ENCODE measurements at regions not wholly inside any gene's neighbourhood (a gene's known extent, or its start where the extent isn't known, plus 50 kb on each side); places are given as distances from the start of the nearest gene placed in this dataset.

DNA sequence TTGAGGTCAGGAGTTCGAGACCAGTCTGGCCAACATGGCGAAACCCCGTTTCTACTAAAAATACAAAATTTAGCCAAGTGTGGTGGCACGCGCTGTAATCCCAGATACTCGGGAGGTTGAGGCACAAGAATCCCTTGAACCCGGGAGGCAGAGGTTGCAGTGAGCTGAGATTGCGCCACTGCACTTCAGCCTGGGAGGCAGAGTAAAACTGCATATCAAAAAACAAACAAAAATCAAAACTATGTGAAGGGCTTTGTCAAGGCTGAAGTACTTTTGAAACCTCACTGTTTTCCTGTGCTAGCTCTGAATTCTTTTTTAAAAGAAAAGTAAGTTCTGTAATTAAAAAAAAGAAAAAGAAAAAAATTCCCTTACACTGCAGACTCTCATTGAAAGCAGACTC, 65.1 kb upstream of the KLF4 start:
- ATAC-seq (no peak), DNase-seq (no peak)
- no peaks in the 10 kb centered on the region for H3K36me3 ChIP-seq (ENCODE audit: insufficient read depth in 1 of 2, low read depth in 1 of 2)
- TF ChIP-seq, protein P1, sequence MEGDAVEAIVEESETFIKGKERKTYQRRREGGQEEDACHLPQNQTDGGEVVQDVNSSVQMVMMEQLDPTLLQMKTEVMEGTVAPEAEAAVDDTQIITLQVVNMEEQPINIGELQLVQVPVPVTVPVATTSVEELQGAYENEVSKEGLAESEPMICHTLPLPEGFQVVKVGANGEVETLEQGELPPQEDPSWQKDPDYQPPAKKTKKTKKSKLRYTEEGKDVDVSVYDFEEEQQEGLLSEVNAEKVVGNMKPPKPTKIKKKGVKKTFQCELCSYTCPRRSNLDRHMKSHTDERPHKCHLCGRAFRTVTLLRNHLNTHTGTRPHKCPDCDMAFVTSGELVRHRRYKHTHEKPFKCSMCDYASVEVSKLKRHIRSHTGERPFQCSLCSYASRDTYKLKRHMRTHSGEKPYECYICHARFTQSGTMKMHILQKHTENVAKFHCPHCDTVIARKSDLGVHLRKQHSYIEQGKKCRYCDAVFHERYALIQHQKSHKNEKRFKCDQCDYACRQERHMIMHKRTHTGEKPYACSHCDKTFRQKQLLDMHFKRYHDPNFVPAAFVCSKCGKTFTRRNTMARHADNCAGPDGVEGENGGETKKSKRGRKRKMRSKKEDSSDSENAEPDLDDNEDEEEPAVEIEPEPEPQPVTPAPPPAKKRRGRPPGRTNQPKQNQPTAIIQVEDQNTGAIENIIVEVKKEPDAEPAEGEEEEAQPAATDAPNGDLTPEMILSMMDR (IDR thresholded peaks at IDR 0.05) = no peak
- intact Hi-C loops (cut with DNase I) = no loop called here
- 91 to 94% (median 94%) methylated on average over 8 of the region's 8 CpGs for WGBS, 3 donors
- H3K4me1 ChIP-seq = no peaks in the 10 kb centered on the region
- no peaks in the 10 kb centered on the region for H3K9me3 ChIP-seq
- no peaks in the 10 kb centered on the region for H3K27me3 ChIP-seq (ENCODE audit: insufficient read depth in 3 of 3, low read length in 2 of 3)
- no peak overlapping the region for H3K4me3 ChIP-seq
- H3K27ac ChIP-seq = no peak overlapping the region

DNA sequence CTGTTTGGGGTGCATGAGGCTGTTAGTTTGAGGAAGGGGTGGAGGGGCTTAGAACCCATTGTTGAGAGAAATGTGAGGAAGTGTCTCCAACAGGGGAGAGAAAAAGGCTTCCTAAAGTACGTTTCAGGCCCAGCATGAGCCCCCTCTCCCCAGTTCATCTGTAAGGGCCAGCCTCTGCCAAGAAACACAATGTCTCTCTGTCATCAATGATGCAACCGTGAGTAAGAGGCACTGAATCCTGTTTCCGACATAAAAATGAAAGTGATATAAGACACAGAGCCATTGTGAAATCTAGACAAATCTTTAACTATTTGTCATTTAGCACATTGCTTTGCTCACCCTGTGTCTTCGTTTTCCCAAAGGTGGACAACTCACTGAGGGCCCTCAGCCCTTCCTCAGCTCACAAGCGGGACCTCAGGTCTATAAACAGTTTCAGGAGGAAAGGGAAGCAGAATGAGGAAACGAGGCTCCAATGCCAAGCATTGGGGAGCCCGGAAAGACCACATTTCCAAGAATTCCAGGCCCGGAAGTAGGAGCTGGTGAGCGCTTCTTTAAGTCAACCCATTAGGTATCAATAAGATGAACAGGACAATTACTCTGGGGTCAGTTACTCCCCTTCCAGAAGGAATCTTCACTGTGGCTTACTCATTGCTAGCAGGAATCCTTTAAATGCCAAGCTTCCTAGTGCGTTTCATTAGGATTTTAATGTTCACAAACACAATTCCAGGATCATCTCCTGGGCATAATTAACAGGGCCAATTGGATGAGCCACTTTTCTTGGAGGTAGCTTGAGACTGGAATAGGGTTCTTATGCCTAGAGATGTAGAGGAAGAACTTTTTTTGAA, 59.0 kb upstream of the KLF4 start:
- no peaks in the 10 kb centered on the region for H3K9me3 ChIP-seq
- H3K4me3 ChIP-seq = peak overlapping the region; percentile 12
- H3K27me3 ChIP-seq (ENCODE audit: insufficient read depth in 3 of 3, low read length in 2 of 3) = no peaks in the 10 kb centered on the region
- peak overlapping the region; percentile 55 for H3K27ac ChIP-seq
- H3K4me1 ChIP-seq = no peaks in the 10 kb centered on the region
- ATAC-seq = peak in 3 of 4 donors; percentile 54 to 79 (median 69)
- intact Hi-C loops (cut with DNase I) = no loop called here
- 53 to 65% (median 54%) methylated on average over 10 of the region's 10 CpGs for WGBS, 3 donors
- TF ChIP-seq, protein P1 (IDR thresholded peaks at IDR 0.05) = no peak
- DNase-seq = peak in 1 of 2 donors; percentile 24
- H3K36me3 ChIP-seq (ENCODE audit: insufficient read depth in 1 of 2, low read depth in 1 of 2) = no peaks in the 10 kb centered on the region

DNA sequence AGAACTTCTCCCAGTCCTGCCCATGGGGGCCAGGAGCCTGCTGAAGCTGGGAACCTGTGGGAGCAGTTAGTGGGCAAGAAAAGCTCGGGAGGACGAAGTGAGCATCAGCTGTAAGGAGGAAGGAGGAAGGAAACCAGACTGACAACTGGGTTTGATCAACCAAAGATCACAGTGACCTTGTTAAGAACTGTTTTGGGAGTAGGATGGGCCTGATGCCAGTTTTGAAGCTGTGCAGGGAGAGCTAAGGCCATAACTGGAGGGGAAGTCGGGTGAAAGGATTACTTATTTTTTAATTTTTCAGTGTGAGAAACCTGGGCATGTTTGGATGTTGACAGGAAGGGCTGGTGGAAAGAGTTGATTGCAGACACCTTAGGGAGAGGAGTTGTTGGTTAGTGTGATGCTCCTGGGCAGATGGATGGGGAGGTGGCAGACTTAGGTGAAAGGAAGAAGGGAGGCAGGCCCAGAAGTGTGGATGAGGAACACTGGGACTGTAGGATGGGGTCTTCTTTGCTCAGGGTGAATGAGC, 58.3 kb upstream of the KLF4 start:
- no peaks in the 10 kb centered on the region for H3K9me3 ChIP-seq
- DNase-seq = no peak
- no peaks in the 10 kb centered on the region for H3K4me1 ChIP-seq
- intact Hi-C loops (cut with DNase I) = no loop called here
- H3K27me3 ChIP-seq (ENCODE audit: insufficient read depth in 3 of 3, low read length in 2 of 3) = no peaks in the 10 kb centered on the region
- ATAC-seq = no peak
- peak overlapping the region; percentile 55 for H3K27ac ChIP-seq
- no peaks in the 10 kb centered on the region for H3K36me3 ChIP-seq (ENCODE audit: insufficient read depth in 1 of 2, low read depth in 1 of 2)
- WGBS, 3 donors = 52 to 64% (median 53%) methylated on average over 3 of the region's 3 CpGs
- TF ChIP-seq, protein P1 (IDR thresholded peaks at IDR 0.05) = no peak
- H3K4me3 ChIP-seq = no peak overlapping the region

DNA sequence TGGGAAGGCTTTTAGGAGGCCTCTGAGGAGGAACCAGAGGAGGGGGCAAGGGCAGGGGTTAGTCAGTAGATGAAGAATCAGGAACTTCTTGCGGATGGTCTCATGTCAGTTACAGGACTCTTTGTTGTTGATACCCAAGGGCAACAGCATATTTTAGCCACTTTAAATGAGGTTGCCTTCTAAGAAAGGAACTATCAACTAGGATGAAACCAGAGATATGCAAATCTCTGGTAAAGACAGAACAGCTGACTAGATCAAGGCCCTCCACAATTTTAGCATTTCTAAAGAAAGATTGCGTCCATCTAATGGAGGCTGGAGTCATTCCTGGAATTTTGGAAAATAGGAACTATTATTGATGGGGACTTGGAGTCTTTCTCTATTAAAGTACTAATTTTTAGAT, 57.7 kb upstream of the KLF4 start:
- no peaks in the 10 kb centered on the region for H3K4me1 ChIP-seq
- ATAC-seq (no peak), DNase-seq (no peak)
- H3K27ac ChIP-seq = no peak overlapping the region
- no peaks in the 10 kb centered on the region for H3K27me3 ChIP-seq (ENCODE audit: insufficient read depth in 3 of 3, low read length in 2 of 3)
- intact Hi-C loops (cut with DNase I) = no loop called here
- TF ChIP-seq, protein P1 (IDR thresholded peaks at IDR 0.05) = no peak
- H3K4me3 ChIP-seq = no peak overlapping the region
- WGBS, 3 donors = 95 to 96% (median 96%) methylated on average over 2 of the region's 2 CpGs
- H3K9me3 ChIP-seq = no peaks in the 10 kb centered on the region
- H3K36me3 ChIP-seq (ENCODE audit: insufficient read depth in 1 of 2, low read depth in 1 of 2) = no peaks in the 10 kb centered on the region
